HG02852 (cell line): ENCODE measurements at regions not wholly inside any gene's neighbourhood (a gene's known extent, or its start where the extent isn't known, plus 50 kb on each side); places are given as distances from the start of the nearest gene placed in this dataset.
"Not testable (repeated sequence)": the region's sequence is repeated elsewhere in the genome, so short reads cannot be mapped to it uniquely, and the experiment has no call there.

ENCODE experiments used
- ATAC-seq: cut with Tn5 transposase; IDR thresholded peaks from one replicate; pipeline ENCODE4 v1.9.1; 2021; ENCODE audit warnings: mild to moderate bottlenecking, moderate library complexity; ENCODE audit not compliant: unreplicated experiment

DNA sequence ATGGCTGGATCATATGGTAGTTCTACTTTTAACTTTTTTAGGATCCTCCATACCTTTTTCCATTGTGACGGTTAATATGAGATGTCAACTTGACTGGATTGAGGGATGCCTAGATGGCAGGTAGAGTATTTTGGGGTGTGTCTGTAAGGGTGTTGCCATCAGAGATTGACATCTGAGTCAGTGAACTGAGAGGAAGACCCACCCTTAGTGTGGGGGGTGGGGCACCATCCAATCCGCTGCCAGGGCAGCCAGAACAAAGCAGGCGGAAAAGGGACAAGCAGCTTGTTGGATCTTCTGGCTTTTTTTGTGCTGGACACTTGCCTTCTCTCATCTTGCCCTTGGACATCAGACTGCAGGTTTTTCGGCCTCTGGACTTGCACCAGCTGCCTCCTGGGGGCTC, 168.5 kb upstream of the CXCL13 start:
- no peak for ATAC-seq

DNA sequence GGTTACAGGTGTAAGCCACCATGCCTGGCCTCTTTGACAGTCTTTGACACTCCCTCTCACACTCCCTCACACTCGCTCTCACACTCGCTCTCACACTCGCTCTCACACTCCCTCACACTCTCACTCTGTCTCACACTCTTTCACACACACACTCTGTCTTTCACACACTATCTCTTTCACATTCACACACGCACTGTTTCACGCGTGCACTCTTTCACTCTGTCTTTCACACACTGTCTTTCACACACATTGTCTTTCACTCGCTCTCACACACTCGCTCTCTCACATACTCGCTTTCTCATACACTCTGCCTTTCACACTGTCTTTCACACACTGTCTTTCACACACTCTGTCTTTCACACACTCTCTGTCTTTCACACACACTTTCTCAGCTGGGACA, 167.1 kb upstream of the CXCL13 start:
- ATAC-seq, result no peak

DNA sequence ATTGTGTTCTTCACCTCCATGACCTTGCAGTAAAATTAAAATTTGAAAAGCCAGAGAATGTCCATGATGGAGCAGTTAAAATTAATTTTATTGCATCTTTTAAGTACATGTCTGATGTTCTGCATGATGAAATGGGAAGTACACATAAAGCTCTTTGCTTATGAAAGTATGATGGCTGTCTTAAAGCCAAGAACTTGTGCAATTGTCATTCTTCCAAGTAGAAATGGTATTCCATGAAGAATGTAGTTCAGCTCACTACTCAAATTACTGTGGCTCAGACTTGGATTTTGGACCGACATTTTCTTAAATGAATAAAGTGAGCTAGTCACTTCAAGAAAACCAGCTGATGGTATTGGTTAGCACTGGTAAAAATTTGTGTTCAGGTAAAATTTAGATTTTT, 161.7 kb upstream of the CXCL13 start:
- no peak for ATAC-seq

DNA sequence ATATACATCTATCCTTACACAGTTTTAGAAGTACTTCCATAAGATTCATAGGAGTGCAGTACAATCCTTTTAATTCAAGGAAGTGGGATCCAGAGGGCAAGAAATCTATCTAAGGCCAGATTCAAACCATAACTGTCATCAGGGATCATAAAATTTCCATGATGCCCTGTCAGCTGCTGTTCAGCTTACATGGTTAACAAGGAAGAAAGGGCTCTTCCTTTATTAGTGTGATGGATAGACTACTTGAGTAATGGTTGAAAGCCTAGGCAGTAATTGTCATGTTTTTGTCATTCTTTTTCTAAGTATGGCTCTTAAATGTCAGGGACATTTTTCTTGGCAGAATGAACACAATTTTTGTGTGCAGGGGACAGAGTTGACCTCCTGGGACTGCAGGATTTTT, 159.8 kb upstream of the CXCL13 start:
- ATAC-seq, result no peak

DNA sequence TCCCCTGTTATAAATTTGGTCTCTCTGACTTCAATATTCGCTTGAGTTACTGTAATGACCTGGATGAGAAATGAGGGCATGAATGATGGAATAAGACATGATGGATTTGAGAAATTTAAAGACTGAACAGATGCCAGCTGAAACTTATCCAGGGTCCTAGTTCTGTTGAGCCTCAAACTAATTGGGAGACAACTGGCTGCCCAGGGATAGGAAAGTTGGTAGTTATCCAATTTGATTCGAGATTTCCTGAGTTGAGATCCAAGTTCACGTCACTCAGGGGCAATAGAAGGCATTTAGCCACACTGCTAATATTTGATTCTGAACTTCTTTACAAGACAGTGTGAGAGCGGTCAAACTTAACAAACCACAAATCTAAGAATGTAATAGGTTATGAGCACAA, 159.0 kb upstream of the CXCL13 start:
- no peak for ATAC-seq

DNA sequence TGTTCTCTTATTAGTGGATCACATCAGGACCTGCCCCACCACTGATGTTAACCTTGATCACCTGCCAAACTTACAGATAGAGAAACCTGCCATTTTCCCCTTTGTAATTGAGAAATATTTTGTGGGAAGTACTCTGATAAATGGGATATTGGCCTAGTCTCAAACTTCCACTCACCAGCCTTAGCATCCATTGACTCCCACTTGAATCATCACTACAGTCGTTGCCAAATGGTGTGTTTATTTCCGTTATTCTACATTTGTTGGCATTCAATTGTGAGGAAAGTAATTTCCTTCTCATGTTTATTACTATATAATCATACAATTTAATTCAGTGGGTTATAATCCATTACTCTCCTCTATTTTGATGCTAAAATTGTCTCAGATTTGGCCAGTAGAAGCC, 156.4 kb upstream of the CXCL13 start:
- no peak for ATAC-seq

DNA sequence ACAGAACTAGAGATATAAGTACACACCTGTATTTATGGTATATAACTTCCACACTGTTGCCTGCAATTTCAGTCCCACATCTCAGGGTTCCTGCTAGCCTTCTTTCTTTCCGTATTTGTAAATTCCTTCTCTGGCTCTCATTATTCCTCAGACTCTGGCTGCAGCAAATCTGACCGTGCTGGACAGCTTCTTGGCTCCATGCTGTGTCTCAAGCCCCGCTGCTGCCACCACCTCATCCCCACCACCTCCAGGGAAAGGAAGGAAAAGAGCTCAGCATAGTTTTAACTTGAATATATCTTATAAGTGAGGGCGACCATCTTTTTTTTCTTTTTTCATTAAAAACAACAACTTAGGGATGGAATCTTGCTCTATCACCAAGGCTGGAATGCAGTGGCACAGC, 155.6 kb upstream of the CXCL13 start:
- ATAC-seq, result no peak

DNA sequence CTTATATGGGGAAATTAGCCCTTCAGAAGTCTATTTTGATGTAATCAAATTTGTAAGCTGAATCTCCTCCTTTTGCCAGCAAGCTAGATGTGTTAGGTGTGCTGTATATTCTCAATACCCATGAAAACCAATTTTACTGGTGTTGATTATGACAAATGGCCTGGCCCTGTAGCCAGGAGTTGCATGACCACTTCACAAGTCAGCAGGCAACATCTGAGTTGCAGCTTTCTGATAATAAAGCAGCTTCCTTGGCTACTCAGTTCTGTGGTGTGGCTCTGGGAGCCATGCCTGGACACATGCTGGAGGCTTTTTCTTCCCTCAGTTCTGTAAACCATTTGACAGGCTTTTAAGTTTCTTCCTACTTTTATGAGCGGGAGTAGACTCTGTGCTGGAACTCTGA, 154.1 kb upstream of the CXCL13 start:
- ATAC-seq, result no peak

DNA sequence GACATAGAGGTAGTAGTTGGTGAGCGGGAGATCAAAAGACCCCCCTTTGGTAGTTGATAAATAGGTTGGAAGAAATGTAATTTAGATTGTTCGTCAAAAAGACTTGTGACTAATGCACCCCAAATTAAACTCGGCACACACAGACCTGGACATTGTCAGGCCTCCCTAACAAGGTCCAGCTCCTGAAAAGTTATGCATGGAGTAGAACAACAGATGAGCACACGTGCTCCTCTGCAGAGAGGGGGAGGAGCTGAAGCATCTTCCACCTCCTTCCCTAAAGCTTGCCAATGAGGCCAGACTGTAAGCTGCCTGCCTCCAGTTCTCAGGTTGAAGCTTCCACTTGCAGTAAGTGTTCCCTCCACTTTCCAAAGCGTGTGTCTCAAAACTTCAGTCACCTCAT, 153.5 kb upstream of the CXCL13 start:
- not testable (repeated sequence) for ATAC-seq

DNA sequence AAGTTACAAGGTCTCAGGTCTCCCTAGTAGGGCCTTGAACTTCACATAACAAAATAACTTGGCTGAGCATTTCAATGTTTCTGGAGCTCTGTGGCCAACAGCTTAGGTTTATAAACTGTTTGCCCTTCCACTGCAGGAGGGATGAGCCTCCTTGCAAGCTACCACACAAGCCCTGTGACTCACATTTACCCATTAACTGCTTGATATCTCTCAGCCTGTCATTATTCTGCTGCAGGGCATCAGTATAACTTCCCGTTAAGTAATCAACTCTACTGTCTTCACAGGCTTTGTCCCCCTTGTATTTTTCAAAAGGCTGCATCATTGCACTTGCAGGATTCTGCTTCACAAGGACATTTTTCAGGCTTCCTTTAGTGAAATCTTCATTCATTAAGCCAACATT, 151.7 kb upstream of the CXCL13 start:
- no peak for ATAC-seq

DNA sequence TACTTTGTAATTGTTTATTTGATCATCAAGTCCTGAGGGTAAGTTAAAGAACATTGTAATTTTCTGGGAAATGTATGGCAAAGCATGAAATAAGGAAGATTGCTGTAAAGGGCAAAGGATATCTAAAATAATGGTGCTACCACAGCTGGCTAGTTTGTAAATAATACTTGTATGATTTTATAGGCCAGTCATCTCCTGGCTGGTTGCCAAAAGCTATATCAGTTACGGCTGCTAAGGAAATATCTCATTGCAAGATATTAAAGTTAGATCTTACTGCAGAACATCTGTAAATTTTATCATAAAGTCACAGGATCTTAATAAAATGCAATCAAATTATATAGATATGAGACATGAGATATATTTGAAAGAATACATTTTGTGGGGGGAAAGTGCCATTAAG, 150.8 kb upstream of the CXCL13 start:
- no peak for ATAC-seq

DNA sequence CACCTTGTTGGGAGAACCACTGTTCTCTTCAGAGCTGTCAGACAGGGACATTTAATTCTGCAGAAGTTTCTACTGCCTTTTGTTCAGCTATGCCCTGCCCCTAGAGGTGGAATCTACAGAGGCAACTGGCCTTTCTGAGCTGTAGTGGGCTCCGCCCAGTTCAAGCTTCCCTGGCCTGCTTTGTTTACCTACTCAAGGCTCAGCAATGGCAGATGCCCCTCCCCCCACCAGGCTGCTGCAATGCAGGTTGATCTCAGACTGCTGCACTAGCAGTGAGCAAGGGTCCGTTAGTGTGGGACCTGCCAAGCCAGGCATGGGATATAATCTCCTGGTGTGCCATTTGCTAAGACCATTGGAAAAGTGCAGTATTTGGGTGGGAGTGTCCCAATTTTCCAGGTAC, 141.5 kb upstream of the CXCL13 start:
- ATAC-seq, result not testable (repeated sequence)

DNA sequence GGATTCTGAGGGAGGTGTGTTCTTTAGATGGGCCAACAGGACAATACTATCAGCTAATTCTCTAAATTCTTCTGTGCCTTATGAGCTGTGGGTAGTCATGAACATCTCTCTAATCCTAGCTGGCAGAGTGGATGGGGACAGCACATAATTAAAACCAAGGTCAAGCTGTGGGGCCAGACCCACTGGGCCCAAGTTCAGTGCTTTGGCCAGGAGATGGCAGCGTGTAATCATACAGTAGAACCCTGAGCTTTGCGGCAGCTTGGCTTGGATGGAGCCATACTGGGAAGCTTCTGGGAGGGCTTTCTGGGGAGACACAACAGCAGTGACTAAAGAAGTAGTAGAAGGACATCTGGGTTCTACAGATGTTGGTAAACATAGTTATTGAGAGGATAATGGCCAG, 140.3 kb upstream of the CXCL13 start:
- ATAC-seq, result no peak

DNA sequence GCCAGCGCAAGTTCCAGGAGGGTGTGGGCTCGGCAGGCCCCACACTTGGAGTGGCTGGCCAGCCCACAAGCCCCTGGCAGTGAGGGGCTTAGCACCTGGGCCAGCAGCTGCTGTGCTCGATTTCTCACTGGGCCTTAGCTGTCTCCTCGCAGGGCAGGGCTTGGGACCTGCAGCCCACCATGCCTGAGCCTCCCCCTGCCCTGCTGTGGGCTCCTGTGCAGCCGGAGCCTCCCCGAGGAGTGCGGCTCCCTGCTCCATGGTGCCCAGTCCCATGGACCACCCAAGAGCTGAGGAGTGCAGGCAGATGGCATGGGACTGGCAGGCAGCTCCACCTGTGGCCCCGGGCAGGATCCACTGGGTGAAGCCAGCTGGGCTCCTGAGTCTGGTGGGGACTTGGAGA, 139.2 kb upstream of the CXCL13 start:
- ATAC-seq, result no peak

DNA sequence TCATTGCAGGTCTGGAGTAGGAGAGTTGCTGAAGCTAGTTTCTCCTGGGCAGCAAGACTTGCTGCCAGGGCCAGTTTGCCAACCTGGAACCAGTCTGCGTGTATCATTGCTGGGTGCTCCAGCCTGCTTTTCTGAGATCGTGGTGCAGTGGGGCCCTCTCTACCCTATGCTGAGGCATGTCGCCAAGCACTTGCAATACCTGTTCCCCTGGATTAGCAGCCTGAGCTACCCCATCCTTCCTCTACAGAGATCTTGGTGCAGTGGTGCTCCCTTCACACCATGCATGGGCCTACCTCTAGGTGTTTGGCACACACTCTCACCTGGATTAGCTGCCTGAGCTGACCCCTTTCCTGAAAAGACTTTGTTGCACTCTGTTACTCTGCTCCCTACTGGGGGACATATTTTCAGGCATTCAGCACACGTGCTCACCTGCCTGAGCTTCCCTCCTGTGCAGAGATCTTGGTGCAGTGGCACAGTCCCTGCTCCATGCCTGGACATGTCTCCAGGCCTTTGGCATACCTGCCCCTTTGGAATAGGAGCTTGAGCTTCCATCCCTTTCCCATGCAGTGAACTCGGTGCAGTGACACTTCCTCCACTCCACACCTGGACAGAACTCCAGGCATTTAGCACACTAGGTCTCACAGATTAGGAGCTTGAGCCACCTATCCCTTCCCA, 133.7 kb upstream of the CXCL13 start:
- no peak for ATAC-seq

DNA sequence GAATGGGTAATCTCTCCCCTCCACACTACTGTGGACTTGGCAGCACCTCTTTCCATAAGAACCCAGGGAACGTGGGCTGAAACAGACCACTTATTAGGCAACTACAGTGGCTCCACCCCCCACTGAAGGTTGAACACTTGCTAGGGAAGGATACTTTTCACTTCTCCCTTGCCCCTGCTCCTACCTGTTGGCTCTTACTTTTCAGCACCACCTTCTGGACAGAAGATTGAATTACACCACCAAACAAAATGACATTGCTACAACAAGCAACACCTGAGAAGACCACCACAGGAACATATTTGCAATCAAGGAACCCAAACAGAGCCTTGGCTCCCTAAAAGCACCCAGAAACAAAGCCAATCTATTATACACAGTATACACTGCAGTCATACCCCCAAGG, 132.1 kb upstream of the CXCL13 start:
- ATAC-seq, result no peak

DNA sequence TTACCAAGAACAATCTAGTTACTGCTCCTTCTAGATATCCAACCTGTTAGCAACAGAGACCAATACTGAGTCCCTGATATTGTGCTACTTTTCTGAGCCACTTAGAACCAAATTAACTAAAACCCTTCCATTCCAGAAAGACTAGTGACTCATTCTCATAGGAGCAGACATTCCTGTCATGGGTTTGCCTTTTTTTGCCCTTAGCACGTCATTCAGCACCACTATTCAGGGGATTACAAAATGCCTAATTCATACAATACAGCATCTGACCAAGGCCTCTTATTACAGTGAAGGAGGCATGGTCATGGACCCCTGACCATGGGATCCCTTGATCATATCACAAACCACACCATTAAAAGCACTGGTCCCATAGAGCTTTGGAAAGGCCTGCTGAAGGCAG, 123.8 kb upstream of the CXCL13 start:
- no peak for ATAC-seq

DNA sequence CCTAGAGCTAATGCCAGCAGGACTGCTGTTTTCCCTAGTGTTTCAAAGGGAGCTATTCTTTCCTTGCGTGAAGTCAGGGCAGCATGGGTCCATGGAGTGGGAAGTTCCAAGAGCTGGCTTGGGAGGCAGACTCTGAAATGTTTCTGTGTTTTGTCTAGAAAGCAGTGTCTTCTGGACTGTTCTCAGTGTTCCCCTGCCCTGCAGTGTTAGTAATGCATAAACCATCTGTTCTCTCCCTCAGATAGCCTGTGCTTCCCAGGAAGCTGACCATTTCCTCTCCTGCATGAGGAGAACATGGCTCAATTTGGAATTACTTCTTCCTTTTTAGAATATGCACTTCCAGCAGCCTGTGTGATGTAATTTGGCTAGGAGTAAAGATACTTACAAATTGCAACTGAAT, 116.7 kb upstream of the CXCL13 start:
- ATAC-seq, result no peak

DNA sequence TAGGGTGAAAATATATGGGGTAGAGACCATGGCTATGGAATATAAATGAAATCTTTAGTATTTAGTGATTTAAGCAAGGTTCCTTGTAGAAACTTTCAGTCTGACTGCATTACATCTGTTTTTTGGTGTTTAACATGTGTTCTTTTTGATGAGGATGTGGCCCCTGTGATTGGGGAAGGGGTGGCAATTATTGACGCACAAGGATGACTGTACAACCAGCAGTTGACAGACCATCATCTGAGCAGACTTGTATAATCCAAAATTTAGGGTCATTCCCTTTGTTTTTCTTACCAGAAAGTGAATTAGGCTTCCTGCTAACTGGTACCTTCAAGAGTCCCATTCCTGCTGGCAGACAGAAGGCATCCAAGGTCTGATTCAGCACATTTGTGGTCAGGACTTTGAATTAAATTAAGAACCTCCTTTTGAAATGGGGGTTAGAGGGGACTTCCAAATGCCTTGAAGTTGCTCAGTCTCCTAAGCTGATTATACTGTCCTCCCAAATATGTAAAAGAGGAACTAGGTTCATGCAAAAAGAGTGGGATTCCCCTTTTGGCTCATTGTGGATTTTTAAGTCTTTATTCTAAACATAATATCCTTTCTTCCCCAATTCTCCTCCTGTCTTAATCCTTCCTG, 112.4 kb upstream of the CXCL13 start:
- peak; percentile 83 for ATAC-seq

DNA sequence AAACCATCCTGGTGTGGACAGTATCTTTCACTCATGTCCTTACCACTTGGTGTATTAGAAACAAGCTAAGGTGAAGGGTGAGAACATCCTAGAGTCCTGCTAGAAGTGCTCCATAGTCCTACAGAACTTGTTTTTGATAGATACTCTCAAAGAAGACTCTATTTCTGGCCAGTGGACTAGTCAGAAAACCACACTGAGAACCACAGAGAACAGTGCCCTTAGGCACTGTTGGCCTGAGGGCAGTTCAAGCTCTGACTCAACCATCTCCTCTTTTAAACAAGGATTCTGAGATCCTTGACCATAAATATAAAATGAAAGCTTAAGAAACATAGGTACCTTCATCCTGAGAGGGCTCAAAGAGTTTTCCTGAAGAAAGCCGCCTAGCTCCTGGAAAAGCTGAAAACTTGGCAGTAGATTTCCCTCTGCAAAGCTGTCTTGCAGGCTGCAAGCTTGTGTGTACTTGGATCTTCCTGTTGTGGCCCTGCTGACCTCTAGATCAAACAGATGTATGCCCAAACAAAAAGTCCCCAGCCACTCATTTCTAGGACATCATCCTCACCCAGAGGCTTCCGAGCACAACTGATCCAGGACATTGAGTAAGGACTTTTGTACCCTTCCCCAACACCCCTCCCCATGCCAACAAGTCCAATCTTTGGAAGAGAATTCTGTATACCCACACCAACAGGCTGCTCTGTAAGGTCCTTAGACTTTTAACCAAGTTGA, 111.6 kb upstream of the CXCL13 start:
- peak; percentile 45 for ATAC-seq

DNA sequence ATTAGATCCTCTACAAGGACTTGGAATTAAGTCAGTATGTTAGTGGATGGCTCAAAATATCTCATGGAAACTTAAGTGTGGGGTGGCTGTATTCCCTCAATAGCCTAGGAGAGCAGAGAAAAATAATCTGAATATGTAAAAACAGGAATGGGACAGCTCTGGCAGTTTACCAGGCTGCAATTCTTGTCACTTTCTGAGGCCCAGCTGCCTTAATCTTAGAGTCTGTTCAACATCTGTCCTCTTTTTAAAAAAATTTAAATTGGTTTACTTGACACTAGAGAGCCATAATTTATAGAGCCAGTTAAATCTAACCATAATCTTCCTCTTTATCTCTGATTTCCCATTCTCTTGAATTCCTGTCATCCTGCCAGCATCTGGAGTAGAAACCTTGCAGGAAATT, 109.2 kb upstream of the CXCL13 start:
- ATAC-seq, result no peak

DNA sequence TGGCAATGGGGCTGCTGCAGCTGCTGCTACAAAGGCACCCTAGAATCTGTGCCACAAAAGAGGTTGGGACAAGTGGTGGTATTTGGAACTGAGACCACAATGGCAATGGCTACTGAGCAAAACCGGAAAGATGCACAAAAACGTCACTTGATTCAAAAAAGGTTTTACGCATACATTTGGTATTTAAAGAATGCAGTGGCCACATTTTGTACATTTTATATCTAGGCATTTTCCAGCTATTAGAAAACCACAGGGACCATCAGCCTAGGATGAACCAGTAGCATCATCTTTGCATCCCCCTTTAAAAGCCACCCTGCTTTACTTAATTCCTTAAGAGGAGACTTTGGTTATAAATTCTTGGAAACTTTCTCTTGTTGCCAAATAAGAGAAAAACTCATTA, 104.8 kb upstream of the CXCL13 start:
- no peak for ATAC-seq
